ENCODE measurements at regions not wholly inside any gene's neighbourhood (a gene's known extent, or its start where the extent isn't known, plus 50 kb on each side); places are given as distances from the start of the nearest gene placed in this dataset.

DNA sequence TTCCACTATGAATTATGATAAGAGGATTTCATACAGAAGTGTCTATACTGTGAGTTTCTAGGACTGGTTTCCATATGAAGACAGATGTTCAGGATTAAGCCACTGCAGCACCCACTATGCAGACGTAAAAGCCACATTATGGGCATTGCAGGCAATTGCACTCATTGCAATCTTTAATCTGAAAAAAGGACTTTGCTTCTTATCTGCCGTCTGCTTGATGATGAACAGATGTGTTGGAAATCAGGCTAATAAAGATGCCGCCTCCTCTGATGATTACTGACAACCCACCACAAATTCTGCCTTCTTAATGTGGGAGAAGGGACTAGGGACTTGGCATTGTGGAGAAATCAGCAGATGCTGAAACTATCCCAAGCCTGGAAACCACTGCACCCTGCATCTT lies 276.9 kb downstream of the IRF8 start:
- TF ChIP-seq CTCF (conservative IDR thresholded peaks at IDR 0.05) (no peak), ZFX (IDR thresholded peaks at IDR 0.05) (no peak)
- no peak overlapping the region for H3K27ac ChIP-seq

DNA sequence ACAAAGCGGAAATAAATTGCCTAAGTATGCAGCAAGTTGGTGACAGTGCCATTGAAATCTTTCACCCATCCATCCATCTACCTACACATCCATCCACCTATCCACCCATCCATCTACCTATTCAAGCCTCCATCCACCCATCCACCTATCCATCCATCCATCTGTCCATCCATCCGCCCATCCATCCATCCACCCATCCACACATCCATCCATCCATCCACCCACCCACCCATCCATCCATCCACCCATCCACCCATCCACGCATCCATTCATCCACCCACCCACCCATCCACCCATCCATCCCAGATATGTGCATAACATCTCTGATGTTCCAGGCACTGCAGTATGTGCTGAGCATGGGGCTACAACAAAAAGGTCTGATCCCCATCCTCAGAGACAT lies 277.5 kb downstream of the IRF8 start:
- TF ChIP-seq ZFX (IDR thresholded peaks at IDR 0.05) = no peak
- no peak for TF ChIP-seq CTCF (conservative IDR thresholded peaks at IDR 0.05)
- H3K27ac ChIP-seq = no peak overlapping the region

- TF ChIP-seq ZFX (IDR thresholded peaks at IDR 0.05) = no peak
- TF ChIP-seq CTCF (conservative IDR thresholded peaks at IDR 0.05) = no peak
- H3K27ac ChIP-seq = no peak overlapping the region
Measured at GRCh38 chr16:86180244-86180643, 281.3 kb downstream of the IRF8 start.

- no peak for TF ChIP-seq CTCF (conservative IDR thresholded peaks at IDR 0.05)
- no peak for TF ChIP-seq ZFX (IDR thresholded peaks at IDR 0.05)
- H3K27ac ChIP-seq = no peak overlapping the region
Measured at GRCh38 chr16:86180780-86181179, 281.8 kb downstream of the IRF8 start.

GRCh38 chr16:86181526-86181925 lies 282.6 kb downstream of the IRF8 start:
- TF ChIP-seq CTCF (conservative IDR thresholded peaks at IDR 0.05) (no peak), ZFX (IDR thresholded peaks at IDR 0.05) (no peak)
- no peak overlapping the region for H3K27ac ChIP-seq

DNA sequence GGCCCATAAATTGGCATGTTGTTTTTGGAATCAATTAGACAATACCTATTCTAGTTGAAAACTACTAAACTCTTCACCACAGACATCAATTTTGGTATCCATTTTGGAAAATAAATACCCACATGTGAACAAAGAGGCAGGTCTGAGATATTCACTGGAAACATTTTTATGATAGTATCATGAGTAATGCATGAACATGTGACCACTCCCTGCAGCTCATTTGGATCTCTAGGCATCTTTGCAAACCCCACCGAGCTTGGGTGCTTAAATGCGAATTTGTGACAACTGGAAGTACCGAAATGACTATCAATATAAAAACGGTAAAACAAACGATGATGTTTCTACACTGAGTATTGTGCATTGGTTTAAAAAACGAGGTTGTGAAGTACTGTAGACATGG lies 285.2 kb downstream of the IRF8 start:
- no peak overlapping the region for H3K27ac ChIP-seq
- no peak for TF ChIP-seq CTCF (conservative IDR thresholded peaks at IDR 0.05)
- no peak for TF ChIP-seq ZFX (IDR thresholded peaks at IDR 0.05)

DNA sequence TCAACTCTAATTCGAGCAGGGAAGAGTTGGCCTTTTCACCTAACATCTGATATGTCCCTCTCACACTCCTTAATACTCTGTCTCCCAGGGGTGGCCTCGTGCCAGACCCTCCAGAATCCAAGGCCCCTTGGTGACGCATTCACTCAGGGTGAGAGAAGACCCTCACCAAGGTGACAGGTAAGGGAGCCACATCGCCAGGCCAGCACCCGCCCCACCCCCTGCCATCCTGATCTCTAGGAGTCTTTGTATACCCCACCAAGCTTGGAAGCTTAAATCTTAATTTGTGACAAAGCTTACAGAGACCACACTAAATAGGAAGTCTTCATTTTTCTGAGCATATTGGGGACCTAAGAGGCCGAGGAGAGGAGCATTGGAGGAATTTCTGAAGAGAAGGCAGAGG lies 286.1 kb downstream of the IRF8 start:
- no peak for TF ChIP-seq ZFX (IDR thresholded peaks at IDR 0.05)
- TF ChIP-seq CTCF (conservative IDR thresholded peaks at IDR 0.05) = no peak
- H3K27ac ChIP-seq = no peak overlapping the region

All from C4-2B (cell line).